Posterior cingulate gyrus (tissue), 11 donors: ENCODE measurements at regions not wholly inside any gene's neighbourhood (a gene's known extent, or its start where the extent isn't known, plus 50 kb on each side); places are given as distances from the start of the nearest gene placed in this dataset.

ENCODE experiments used
- DNase-seq, 10 donors: peaks; one replicate each; pipeline versions ENCODE4 v3.0.0 to v3.0.0-alpha.2; 2020 to 2021; ENCODE audit warnings: mixed read lengths in 3 of 10
- intact Hi-C: fragments of 100-400 bp; cut with DNase I; formaldehyde crosslinking; loops from one replicate; pipeline ENCODE4 v1.15.1; 2023

DNA sequence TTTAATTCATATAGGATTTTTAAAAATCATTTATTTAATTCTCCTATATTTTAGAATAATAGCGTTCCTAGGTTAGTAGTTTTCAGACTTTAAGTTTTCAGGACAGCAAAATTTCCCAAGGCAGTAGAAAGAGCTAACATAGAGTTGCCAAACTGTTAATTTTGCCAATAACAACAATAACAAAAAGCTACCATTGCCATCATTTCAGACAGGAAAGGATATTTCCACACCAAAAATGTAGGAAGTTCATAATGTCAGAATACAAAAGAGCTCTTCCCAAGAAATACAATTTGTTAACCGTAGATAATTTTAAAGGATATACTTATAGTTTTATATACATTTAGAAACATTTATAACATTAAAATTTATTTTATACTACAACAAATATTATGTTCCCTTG is 81.4 kb upstream of the EEA1 start:
- no peak for DNase-seq
- intact Hi-C loops: no loop called here

DNA sequence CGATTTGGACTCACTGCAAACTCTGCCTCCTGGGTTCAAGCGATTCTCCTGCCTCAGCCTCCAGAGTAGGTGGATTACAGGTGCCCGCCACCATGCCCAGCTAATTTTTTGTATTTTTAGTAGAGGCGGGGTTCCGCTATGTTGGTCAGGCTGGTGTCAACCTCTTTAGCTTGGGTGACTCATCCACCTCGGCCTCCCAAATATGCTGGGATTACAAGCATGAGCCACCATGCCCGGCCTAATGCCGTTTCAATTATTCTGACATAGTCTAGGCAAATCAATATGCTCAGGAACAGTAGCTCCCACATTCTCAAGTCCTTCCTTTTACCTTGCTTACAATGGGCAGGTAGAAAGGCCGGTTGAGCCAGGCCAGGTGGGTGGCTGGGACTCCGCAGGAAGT is 82.0 kb upstream of the EEA1 start:
- intact Hi-C loops: no loop called here
- DNase-seq: no peak

DNA sequence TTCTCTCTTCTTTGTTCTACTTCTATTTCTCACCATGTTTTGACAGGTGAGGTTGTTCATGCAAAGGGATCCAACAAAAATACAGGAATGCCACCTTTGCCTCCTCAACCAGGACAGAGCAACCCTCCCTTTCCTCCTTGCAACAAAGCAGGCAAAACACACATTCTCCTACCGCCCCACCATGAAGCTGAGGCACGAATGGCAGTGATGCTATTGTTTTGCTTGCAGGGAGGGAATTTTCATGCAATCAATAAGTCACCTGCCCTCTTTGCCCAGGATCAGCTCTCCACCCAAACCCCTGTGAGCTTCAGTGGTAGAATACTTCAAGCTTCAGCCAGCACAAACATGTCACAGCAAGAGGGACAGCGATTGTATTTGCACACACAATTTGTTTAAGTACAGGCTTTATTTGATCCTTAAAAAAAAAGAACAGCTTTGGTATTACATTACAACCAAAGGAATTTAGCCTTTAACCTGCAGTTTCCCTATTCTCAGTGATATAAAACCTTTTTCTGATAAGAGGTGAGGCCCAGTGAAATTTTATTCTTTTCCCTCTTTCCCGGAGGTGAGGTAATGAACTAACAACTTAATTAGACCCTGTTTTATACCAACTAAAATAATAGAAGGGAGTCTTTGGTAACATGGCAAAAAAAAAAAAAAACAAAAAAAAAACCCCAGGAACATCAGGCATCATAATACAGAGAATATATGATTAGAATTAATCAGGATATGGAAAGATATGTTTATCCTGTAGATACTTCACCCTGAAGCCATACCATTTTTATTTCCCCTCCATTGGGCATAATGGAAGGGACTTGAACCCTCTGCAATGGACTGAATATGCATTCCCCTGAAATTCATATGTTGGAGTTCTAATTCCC is 87.0 kb upstream of the EEA1 start:
- DNase-seq: no peak
- intact Hi-C loops: no loop called here

DNA sequence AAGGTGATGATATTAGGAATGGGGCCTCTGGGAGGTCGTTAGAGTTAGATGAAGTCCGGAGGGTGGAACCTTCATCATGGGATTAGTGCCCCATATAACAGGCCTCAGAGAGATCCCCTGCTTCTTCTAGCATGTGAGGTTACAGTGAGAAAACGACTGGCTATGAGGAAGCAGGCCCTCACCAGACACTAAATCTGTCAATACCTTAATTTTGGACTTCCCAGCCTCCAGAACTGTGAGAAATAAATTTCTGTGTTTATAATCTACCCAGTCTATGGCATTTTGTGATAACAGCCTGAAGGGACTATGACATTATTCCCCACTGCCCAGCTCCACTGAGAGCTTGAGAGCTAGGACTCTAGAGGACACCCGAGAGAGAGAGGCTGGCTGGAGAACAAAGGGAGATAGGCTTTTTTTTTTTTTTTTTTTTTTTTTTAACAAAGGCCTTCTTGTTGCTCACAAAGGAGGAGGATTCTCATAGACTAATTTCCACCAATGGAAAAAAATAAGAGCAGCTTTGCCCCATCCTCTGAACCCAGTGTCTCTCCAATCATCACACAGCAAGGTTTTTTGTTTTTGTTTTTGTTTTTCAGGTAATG is 87.8 kb upstream of the EEA1 start:
- peak in 2 of 10 donors; percentile 21 to 44 for DNase-seq
- intact Hi-C loops: no loop called here

GRCh38 chr12:93018610-93019009 is 89.5 kb upstream of the EEA1 start:
- no peak for DNase-seq
- intact Hi-C loops: no loop called here

DNA sequence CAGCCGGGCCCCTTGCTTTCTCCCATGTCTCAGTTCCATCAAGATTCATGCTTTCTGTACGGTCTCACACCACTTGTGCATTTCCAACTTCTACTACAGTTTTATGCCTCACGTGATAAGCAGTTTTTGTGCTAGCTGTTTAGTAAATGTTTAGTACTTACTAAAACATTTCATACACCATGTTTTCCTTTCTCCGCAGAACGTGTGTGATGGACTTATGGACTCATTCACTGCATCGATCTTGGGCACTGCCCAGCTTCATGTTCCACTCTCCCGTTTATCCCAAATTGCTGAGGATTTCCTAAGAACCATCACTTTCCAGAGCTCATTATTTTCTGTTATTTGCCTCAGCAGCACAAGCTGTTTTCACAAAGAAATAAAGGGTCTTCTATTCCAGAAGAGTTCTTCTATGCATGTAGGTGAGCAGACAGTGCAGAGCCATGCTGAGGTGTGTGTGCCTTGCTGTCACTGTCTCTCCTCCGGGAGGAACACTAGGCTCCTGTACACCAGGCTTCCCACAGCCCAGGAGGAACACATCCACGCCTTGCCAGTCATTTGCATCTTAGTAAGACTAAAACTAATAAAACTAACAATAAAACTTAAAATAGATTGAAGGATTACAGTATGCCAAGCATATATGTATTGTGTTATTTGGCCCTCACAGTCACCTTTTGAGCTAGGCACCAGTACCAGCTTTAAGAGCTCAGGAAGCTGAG is 90.3 kb upstream of the EEA1 start:
- no peak for DNase-seq

DNA sequence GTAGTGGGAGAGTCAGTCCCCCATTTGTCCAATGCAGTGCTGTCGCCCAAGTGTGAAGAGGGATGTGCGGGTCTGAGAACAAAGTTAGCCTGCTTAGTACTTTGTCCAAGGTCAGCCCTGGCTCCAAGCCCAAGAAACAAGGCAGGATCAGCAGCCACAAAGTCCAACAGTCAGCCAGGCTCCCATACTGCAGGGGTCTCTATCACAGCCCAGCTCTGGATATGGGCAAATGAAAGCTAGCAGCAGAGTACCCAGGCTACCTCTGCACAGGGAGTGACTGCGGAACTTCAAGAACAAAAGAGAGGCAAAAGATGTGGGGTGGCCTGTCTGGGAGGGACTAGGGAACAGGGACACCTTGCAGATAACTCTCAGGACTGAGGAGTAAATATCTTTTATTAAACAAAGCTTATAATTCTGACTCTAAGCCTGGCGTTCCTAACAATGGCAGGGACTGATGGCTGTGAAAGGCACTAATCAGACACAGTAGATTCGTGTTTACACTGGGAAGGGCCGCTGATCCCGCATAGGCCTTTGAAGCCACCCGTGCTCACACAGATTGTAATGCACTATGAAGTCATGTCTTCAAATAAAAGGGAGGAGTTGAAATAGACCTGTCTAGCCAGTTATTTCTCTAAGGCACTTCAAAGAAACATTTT is 91.0 kb upstream of the EEA1 start:
- intact Hi-C loops: no loop called here
- DNase-seq: peak in 1 of 10 donors; percentile 9

More for the DNA sequence above, 90.3 kb upstream of the EEA1 start:
- intact Hi-C loops: no loop called here

GRCh38 chr12:93020631-93021597 is 91.8 kb upstream of the EEA1 start:
- intact Hi-C loops: no loop called here
- no peak for DNase-seq

- intact Hi-C loops: no loop called here
These were observed 93.7 kb upstream of the EEA1 start for GRCh38 chr12:93022603-93023340.

GRCh38 chr12:93025145-93026103 is 96.3 kb upstream of the EEA1 start:
- DNase-seq: no peak
- intact Hi-C loops: no loop called here

More at GRCh38 chr12:93022603-93023340, 93.7 kb upstream of the EEA1 start:
- no peak for DNase-seq

GRCh38 chr12:93027041-93027440 is 97.9 kb upstream of the EEA1 start:
- intact Hi-C loops: no loop called here
- no peak for DNase-seq

- DNase-seq: no peak
- intact Hi-C loops: no loop called here
These were observed 100.0 kb upstream of the EEA1 start for GRCh38 chr12:93029091-93029490.

- intact Hi-C loops: no loop called here
- DNase-seq: no peak
These were observed 101.9 kb upstream of the EEA1 start for GRCh38 chr12:93031028-93031427.

DNA sequence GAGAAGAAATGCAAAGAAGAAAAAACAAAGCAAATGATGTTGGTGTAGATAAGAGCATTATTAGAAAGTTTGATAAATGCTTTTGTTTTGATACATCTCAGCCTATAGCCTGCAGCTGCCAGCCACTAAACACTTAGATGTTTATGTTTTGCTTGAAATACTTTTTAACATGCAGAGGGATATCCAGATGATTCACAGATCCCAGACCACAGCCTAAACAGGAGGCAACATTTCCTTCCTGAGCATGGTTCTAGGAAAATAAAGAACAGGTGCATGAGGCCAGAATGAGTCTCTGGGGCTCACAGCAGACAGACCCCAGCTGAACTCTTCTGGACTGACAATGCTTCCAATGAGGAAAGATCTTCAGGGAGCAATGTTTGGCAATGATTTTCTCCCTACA is 103.7 kb upstream of the EEA1 start:
- intact Hi-C loops: no loop called here
- no peak for DNase-seq

- intact Hi-C loops: no loop called here
- no peak for DNase-seq
These were observed 104.9 kb upstream of the EEA1 start for GRCh38 chr12:93033948-93034347.

DNA sequence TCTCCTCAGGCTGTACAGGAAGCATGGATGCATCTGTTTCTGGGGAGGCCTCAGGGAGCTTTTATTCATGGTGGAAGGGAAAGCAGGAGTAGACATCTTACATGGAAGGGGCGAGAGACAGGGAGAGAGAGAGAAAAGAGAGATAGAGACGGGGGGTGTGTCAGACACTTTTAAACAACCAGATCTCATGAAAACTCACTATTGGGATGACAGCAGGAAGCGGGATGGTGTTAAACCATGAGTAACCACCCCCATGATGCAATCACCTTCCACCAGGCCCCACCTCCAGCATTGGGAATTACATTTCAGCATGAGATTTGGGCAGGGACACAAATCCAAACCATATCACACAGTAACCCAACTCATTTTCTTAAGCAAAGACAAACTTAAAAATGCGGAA is 110.0 kb upstream of the EEA1 start:
- intact Hi-C loops: no loop called here

DNA sequence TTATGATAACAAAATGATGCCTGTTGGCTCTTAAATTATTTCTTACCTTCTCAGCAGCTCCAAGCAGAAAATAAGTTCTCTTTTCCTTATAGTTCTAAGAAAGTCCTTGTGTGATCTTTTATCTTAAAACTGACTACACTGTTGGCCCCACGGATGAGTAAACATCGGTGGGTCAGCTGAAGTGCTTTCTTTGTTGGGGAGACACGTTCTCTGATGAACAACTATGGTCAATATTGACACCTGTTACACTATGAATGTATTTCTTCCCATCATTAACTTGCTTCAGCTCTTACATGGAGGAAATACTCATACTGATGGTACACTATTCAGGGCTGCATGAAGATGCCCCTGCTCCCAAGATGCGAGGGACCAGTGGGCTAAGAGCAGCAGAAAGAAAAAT is 110.8 kb upstream of the EEA1 start:
- DNase-seq: no peak

More for the DNA sequence above, 110.0 kb upstream of the EEA1 start:
- DNase-seq: no peak

DNA sequence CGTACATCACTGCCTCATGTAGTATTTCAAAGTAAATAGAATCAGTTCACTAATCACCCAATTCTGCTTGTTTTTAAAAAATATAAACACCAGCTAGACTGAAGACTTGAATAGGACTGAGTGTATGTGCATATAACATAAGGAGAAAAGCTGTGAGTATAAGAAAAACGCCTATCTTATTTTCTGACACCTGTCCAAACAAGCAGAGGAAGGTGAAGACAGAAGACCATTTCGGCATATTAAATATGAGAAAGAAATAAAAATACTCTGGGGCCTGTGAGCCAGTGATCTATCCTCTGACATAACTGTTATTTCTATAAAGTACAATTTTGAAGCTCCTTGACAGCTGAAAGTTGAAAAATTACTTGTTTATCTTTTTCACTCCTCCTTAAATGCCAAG is 111.3 kb upstream of the EEA1 start:
- no peak for DNase-seq
- intact Hi-C loops: no loop called here

More for the DNA sequence above, 110.8 kb upstream of the EEA1 start:
- intact Hi-C loops: no loop called here
